ENCODE measurements at regions not wholly inside any gene's neighbourhood (a gene's known extent, or its start where the extent isn't known, plus 50 kb on each side); places are given as distances from the start of the nearest gene placed in this dataset.

DNA sequence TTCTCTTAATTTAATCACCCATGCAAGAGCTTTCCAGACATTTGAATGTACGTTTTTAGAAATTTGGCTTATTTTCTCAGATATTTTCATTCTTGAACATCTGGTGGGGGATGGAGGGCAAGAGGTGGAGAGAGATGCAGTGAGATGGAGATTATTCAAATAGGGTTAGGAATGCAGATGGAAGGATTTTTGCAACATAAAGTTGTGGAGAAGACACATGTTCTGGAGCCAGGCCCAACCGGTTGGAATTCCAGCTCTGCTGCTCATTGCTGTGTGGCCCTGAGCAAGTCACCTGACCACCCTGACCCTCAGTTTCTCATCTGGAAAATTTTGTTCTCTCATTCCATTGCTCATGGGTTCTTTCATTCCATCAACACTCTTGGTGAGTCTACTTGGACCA is 66.9 kb downstream of the IRX3 start:
- TF ChIP-seq POLR2A (IDR thresholded peaks at IDR 0.05) (no peak), EP300 (IDR thresholded peaks at IDR 0.05) (no peak)
- TF ChIP-seq, protein P1, sequence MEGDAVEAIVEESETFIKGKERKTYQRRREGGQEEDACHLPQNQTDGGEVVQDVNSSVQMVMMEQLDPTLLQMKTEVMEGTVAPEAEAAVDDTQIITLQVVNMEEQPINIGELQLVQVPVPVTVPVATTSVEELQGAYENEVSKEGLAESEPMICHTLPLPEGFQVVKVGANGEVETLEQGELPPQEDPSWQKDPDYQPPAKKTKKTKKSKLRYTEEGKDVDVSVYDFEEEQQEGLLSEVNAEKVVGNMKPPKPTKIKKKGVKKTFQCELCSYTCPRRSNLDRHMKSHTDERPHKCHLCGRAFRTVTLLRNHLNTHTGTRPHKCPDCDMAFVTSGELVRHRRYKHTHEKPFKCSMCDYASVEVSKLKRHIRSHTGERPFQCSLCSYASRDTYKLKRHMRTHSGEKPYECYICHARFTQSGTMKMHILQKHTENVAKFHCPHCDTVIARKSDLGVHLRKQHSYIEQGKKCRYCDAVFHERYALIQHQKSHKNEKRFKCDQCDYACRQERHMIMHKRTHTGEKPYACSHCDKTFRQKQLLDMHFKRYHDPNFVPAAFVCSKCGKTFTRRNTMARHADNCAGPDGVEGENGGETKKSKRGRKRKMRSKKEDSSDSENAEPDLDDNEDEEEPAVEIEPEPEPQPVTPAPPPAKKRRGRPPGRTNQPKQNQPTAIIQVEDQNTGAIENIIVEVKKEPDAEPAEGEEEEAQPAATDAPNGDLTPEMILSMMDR (IDR thresholded peaks at IDR 0.05) = no peak
